ENCODE measurements at regions not wholly inside any gene's neighbourhood (a gene's known extent, or its start where the extent isn't known, plus 50 kb on each side); places are given as distances from the start of the nearest gene placed in this dataset.

DNA sequence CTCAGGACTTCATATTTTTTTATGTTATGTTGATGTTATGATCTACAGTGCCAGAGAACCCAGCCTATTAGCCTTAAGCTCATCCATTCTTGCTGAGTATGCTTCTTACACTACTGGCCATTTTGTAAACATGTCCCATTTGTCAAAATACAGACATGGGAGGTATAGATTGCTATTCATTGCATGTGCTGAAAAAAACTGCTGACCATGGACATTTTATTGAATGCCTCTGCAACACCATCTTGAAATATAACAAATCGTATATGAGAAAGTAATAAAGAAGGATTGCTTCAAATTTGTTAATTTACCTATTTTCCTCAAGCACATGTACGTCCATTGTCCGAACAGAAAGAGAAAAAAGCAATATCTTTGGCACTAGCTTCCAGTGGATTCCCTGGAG is 91.5 kb upstream of the FAM47A start:
- Histone ChIP-seq H2BK5ac (ENCODE audit: low read depth, low read length, poor library complexity, severe bottlenecking) (no peak overlapping the region), H4K8ac (ENCODE audit: low read length) (no peak overlapping the region), H3K14ac (ENCODE audit: low read length in 2 of 2) (no peak overlapping the region), H3K9ac (ENCODE audit: low read length) (no peak overlapping the region), H2BK12ac (ENCODE audit: low read length in 2 of 2) (no peak overlapping the region), H3K36me3 (ENCODE audit: control insufficient read depth in 1 of 2, insufficient read depth in 2 of 2, low read depth in 1 of 2, low read length in 2 of 2) (no peaks in the 10 kb centered on the region), H3K23ac (ENCODE audit: low read length in 2 of 2) (no peak overlapping the region), H3K4ac (ENCODE audit: low read depth in 1 of 2, low read length in 2 of 2) (no peak overlapping the region), H3K4me3 (ENCODE audit: insufficient read depth in 1 of 2, low read depth in 1 of 2, low read length in 2 of 2) (no peak overlapping the region), H2AK5ac (ENCODE audit: low read length, severe bottlenecking) (no peak overlapping the region), H3K27me3 (ENCODE audit: control insufficient read depth in 1 of 2, insufficient read depth in 1 of 2, low read length in 2 of 2) (no peaks in the 10 kb centered on the region), H4K91ac (ENCODE audit: low read length) (no peak overlapping the region), H3K18ac (ENCODE audit: low read depth in 1 of 2, low read length in 2 of 2) (no peak overlapping the region), H3K79me1 (replicated peaks; ENCODE audit: low read length, poor library complexity, severe bottlenecking) (no peaks in the 10 kb centered on the region), H2AFZ (ENCODE audit: low read depth, low read length) (no peak overlapping the region), H3K4me2 (ENCODE audit: low read length, poor library complexity, severe bottlenecking) (no peak overlapping the region), H2BK120ac (ENCODE audit: low read depth, low read length) (no peak overlapping the region), H3K9me3 (ENCODE audit: control insufficient read depth, low read length) (peaks cover 3% of the 10 kb centered on the region), H2BK15ac (ENCODE audit: low read depth, poor library complexity, severe bottlenecking) (no peak overlapping the region), H3K4me1 (ENCODE audit: control insufficient read depth, insufficient read depth, low read depth, low read length) (no peaks in the 10 kb centered on the region), H3K27ac (ENCODE audit: low read length, poor library complexity, severe bottlenecking) (no peak overlapping the region)
- DNase-seq, result no peak
- WGBS, result no CpG with 5 or more reads among the region's 3 CpGs

DNA sequence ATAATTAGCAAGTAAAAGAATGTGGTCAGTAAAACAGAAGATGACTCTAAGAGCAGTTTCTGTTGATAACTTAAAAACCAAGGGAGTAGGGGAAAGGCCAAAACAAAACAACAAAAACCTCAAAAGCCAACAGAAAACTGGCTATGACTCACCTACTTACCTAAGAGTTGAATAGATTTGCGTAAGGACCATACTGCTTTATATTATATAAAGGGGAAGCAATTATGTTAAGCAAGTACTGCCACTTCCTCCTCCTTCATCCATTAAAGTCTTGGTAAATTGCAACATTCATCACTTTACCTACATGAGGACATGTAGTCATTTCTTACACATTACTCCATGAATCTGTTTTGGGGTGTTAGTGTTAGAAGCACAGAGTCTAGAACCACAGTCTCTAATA is 85.9 kb upstream of the FAM47A start:
- Histone ChIP-seq H3K9ac (ENCODE audit: low read length) (no peak overlapping the region), H3K4me1 (ENCODE audit: control insufficient read depth, insufficient read depth, low read depth, low read length) (no peaks in the 10 kb centered on the region), H3K23ac (ENCODE audit: low read length in 2 of 2) (no peak overlapping the region), H2BK15ac (ENCODE audit: low read depth, poor library complexity, severe bottlenecking) (no peak overlapping the region), H4K8ac (ENCODE audit: low read length) (no peak overlapping the region), H3K4me2 (ENCODE audit: low read length, poor library complexity, severe bottlenecking) (no peak overlapping the region), H4K91ac (ENCODE audit: low read length) (no peak overlapping the region), H2AFZ (ENCODE audit: low read depth, low read length) (no peak overlapping the region), H3K36me3 (ENCODE audit: control insufficient read depth in 1 of 2, insufficient read depth in 2 of 2, low read depth in 1 of 2, low read length in 2 of 2) (no peaks in the 10 kb centered on the region), H2BK5ac (ENCODE audit: low read depth, low read length, poor library complexity, severe bottlenecking) (no peak overlapping the region), H3K27ac (ENCODE audit: low read length, poor library complexity, severe bottlenecking) (no peak overlapping the region), H3K9me3 (ENCODE audit: control insufficient read depth, low read length) (peaks cover 11% of the 10 kb centered on the region), H2BK12ac (ENCODE audit: low read length in 2 of 2) (no peak overlapping the region), H2AK5ac (ENCODE audit: low read length, severe bottlenecking) (no peak overlapping the region), H3K18ac (ENCODE audit: low read depth in 1 of 2, low read length in 2 of 2) (no peak overlapping the region), H2BK120ac (ENCODE audit: low read depth, low read length) (no peak overlapping the region), H3K4me3 (ENCODE audit: insufficient read depth in 1 of 2, low read depth in 1 of 2, low read length in 2 of 2) (no peak overlapping the region), H3K4ac (ENCODE audit: low read depth in 1 of 2, low read length in 2 of 2) (no peak overlapping the region), H3K79me1 (replicated peaks; ENCODE audit: low read length, poor library complexity, severe bottlenecking) (no peaks in the 10 kb centered on the region), H3K14ac (ENCODE audit: low read length in 2 of 2) (no peak overlapping the region), H3K27me3 (ENCODE audit: control insufficient read depth in 1 of 2, insufficient read depth in 1 of 2, low read length in 2 of 2) (no peaks in the 10 kb centered on the region)
- WGBS, result no CpG with 5 or more reads among the region's 1 CpG
- DNase-seq, result no peak

DNA sequence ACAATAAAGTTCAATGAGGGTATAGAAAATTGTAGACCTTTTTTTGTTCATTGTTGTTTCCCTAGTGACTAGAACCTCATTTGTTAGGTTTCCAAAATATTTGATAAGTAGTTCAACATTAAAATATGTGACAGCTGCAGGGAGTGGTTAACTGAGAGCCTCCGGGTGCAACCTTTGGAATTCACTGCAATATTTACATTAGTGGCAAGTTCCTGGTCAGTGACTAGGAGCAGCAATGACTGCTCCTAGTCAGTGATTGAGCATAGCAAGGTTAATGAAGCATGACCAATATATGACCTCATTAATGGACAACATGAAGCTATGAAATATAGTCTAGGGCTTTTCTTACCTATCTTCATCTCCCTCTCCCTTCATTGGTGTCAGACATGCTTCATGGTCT is 65.8 kb upstream of the FAM47A start:
- WGBS, result 42% methylated on average over 1 of the region's 1 CpG
- no peak overlapping the region for H4K91ac ChIP-seq (ENCODE audit: low read length)

More for the DNA sequence above, 65.8 kb upstream of the FAM47A start:
- H3K9ac ChIP-seq (ENCODE audit: low read length), result no peak overlapping the region
- H3K36me3 ChIP-seq (ENCODE audit: control insufficient read depth in 1 of 2, insufficient read depth in 2 of 2, low read depth in 1 of 2, low read length in 2 of 2), result no peaks in the 10 kb centered on the region
- no peak overlapping the region for H3K18ac ChIP-seq (ENCODE audit: low read depth in 1 of 2, low read length in 2 of 2)
- no peak overlapping the region for H3K27ac ChIP-seq (ENCODE audit: low read length, poor library complexity, severe bottlenecking)
- H3K9me3 ChIP-seq (ENCODE audit: control insufficient read depth, low read length), result no peaks in the 10 kb centered on the region
- no peak overlapping the region for H3K23ac ChIP-seq (ENCODE audit: low read length in 2 of 2)
- H3K14ac ChIP-seq (ENCODE audit: low read length in 2 of 2), result no peak overlapping the region
- no peak overlapping the region for H3K4me3 ChIP-seq (ENCODE audit: insufficient read depth in 1 of 2, low read depth in 1 of 2, low read length in 2 of 2)
- no peak overlapping the region for H2BK120ac ChIP-seq (ENCODE audit: low read depth, low read length)
- no peak overlapping the region for H2BK5ac ChIP-seq (ENCODE audit: low read depth, low read length, poor library complexity, severe bottlenecking)
- no peak overlapping the region for H2AFZ ChIP-seq (ENCODE audit: low read depth, low read length)
- H2BK15ac ChIP-seq (ENCODE audit: low read depth, poor library complexity, severe bottlenecking), result no peak overlapping the region
- no peaks in the 10 kb centered on the region for H3K27me3 ChIP-seq (ENCODE audit: control insufficient read depth in 1 of 2, insufficient read depth in 1 of 2, low read length in 2 of 2)
- no peak overlapping the region for H3K4me2 ChIP-seq (ENCODE audit: low read length, poor library complexity, severe bottlenecking)
- H2BK12ac ChIP-seq (ENCODE audit: low read length in 2 of 2), result no peak overlapping the region
- H3K4me1 ChIP-seq (ENCODE audit: control insufficient read depth, insufficient read depth, low read depth, low read length), result no peaks in the 10 kb centered on the region
- H3K4ac ChIP-seq (ENCODE audit: low read depth in 1 of 2, low read length in 2 of 2), result no peak overlapping the region
- H2AK5ac ChIP-seq (ENCODE audit: low read length, severe bottlenecking), result no peak overlapping the region
- H3K79me1 ChIP-seq (replicated peaks; ENCODE audit: low read length, poor library complexity, severe bottlenecking), result no peaks in the 10 kb centered on the region
- H4K8ac ChIP-seq (ENCODE audit: low read length), result no peak overlapping the region
- DNase-seq, result no peak

All from mesenchymal stem cell (in vitro differentiated cells and primary cell).